GM06990 (cell line): ENCODE measurements at regions not wholly inside any gene's neighbourhood (a gene's known extent, or its start where the extent isn't known, plus 50 kb on each side); places are given as distances from the start of the nearest gene placed in this dataset.

ENCODE experiments used
- DNase-seq: peaks from one replicate; pipeline ENCODE4 v3.0.0-alpha.2; 2011; ENCODE audit not compliant: insufficient read length; ENCODE audit errors: extremely low read depth
- H3K27me3 ChIP-seq: replicated peaks from 2 replicates; pipeline ENCODE4 v1.6.0; 2011; ENCODE audit warnings: low read length; ENCODE audit not compliant: control insufficient read depth, insufficient read depth
- H3K36me3 ChIP-seq: 2 replicates; pipeline ENCODE4 v1.5.1; 2011; ENCODE audit warnings: low read length; ENCODE audit not compliant: control insufficient read depth, insufficient read depth
- H3K4me3 ChIP-seq: replicated peaks from 2 replicates; pipeline ENCODE4 v1.5.1; 2011; ENCODE audit warnings: low read depth, mild to moderate bottlenecking, control low read depth, low read length
- TF ChIP-seq, protein P1 (sequence below): IDR thresholded peaks from 2 replicates; pipeline ENCODE4 v1.5.1; 2011; ENCODE audit warnings: low read length, control low read depth, mild to moderate bottlenecking, inconsistent platforms; ENCODE audit not compliant: insufficient read depth, poor library complexity, severe bottlenecking

GRCh38 chr12:34287437-34287836 is 265.1 kb downstream of the ALG10 start:
- TF ChIP-seq, protein P1, sequence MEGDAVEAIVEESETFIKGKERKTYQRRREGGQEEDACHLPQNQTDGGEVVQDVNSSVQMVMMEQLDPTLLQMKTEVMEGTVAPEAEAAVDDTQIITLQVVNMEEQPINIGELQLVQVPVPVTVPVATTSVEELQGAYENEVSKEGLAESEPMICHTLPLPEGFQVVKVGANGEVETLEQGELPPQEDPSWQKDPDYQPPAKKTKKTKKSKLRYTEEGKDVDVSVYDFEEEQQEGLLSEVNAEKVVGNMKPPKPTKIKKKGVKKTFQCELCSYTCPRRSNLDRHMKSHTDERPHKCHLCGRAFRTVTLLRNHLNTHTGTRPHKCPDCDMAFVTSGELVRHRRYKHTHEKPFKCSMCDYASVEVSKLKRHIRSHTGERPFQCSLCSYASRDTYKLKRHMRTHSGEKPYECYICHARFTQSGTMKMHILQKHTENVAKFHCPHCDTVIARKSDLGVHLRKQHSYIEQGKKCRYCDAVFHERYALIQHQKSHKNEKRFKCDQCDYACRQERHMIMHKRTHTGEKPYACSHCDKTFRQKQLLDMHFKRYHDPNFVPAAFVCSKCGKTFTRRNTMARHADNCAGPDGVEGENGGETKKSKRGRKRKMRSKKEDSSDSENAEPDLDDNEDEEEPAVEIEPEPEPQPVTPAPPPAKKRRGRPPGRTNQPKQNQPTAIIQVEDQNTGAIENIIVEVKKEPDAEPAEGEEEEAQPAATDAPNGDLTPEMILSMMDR = no peak
- no peak for DNase-seq
- H3K4me3 ChIP-seq = no peak overlapping the region
- H3K36me3 ChIP-seq = no peaks in the 10 kb centered on the region
- no peaks in the 10 kb centered on the region for H3K27me3 ChIP-seq

DNA sequence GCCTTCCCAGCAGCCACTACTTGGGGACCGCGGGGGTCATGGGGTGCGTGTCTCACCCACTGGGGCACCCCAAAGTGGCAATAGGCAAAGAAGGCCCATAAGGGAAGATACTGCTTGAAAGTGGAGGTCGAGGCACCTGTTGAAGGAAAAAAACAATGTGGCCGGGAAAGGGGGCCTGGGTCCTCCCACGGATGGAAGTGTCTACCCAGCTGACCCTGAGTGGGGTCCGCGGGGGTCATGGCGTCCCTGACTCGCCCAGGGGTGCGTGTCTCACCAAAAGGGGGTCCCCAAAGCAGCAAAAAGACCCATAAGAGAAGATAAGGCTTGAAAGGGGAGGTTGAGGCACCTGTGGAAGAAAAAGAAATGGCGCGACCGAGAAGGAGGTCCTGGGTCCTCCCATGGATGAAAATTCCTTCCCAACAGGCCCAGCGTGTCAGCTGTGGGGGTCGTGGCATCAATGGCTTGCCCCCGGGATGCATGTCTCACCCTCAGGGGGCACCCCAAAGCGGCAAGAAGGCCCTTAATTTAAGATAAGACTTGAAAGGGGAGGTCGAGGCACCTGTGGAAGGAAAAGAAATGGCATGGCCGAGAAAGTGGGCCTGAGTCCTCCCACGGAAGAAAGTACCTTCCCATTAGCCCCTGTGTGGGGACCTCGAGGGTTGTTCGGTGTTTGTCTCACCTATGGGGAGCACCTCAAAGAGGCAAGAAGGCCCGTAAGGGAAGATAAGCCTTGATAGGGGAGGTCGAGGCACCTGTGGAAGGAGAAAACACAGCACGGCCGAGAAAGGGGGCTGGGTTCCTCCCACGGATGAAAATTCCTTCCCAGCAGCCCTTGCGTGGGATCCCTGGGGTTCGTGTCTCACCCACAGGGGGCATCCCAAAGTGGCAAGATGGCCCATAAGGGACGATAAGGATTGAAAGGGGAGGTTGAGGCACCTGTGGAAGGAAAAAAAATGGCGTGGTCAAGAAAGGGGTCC is 266.0 kb downstream of the ALG10 start:
- Histone ChIP-seq H3K4me3 (no peak overlapping the region), H3K27me3 (no peaks in the 10 kb centered on the region), H3K36me3 (no peaks in the 10 kb centered on the region)
- TF ChIP-seq, protein P1 = no peak
- no peak for DNase-seq

GRCh38 chr12:34288963-34289345 is 266.7 kb downstream of the ALG10 start:
- no peaks in the 10 kb centered on the region for H3K27me3 ChIP-seq
- no peaks in the 10 kb centered on the region for H3K36me3 ChIP-seq
- no peak for DNase-seq
- H3K4me3 ChIP-seq = no peak overlapping the region
- TF ChIP-seq, protein P1 = no peak

GRCh38 chr12:34289431-34290380 is 267.4 kb downstream of the ALG10 start:
- Histone ChIP-seq H3K4me3 (no peak overlapping the region), H3K27me3 (no peaks in the 10 kb centered on the region), H3K36me3 (no peaks in the 10 kb centered on the region)
- TF ChIP-seq, protein P1 = no peak
- DNase-seq = no peak

DNA sequence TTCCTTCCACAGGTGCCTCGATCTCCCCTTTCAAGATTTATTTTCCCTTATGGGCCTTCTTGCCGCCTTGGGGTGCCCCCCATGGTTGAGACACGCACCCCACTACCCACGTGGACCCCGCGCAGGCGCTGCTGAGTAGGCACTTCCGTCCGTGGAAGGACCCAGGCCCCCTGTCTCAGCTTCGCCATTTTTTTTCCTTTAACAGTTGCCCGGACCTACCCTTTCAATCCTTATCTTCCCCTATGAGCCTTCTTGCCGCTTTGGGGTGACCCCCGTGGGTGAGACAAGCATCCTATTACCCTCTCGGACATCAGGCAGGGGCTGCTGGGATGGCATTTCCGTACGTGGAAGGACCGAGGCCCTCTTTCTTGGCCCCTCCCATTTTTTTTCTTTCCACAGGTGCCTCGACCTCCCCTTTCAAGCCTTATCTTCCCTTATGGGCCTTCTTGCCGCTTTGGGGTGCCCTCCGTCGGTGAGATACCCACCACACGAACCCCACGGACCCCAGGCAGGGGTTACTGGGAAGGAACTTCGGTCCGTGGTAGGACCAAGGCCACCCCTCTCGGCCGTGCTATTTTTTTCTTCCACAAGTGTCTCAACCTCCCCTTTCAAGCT is 268.2 kb downstream of the ALG10 start:
- Histone ChIP-seq H3K36me3 (no peaks in the 10 kb centered on the region), H3K27me3 (no peaks in the 10 kb centered on the region), H3K4me3 (no peak overlapping the region)
- TF ChIP-seq, protein P1 = no peak
- no peak for DNase-seq
